GM10266 (cell line): ENCODE measurements at regions not wholly inside any gene's neighbourhood (a gene's known extent, or its start where the extent isn't known, plus 50 kb on each side); places are given as distances from the start of the nearest gene placed in this dataset.

Source experiments
- DNase-seq: peaks from one replicate; pipeline ENCODE4 v3.0.0; 2012; ENCODE audit errors: extremely low spot score
- TF ChIP-seq, protein P1 (sequence below): IDR thresholded peaks from 2 replicates; pipeline ENCODE4 v1.5.1; 2012; ENCODE audit warnings: mild to moderate bottlenecking, low read depth; ENCODE audit not compliant: control insufficient read depth, insufficient read depth; ENCODE audit errors: missing control alignments

DNA sequence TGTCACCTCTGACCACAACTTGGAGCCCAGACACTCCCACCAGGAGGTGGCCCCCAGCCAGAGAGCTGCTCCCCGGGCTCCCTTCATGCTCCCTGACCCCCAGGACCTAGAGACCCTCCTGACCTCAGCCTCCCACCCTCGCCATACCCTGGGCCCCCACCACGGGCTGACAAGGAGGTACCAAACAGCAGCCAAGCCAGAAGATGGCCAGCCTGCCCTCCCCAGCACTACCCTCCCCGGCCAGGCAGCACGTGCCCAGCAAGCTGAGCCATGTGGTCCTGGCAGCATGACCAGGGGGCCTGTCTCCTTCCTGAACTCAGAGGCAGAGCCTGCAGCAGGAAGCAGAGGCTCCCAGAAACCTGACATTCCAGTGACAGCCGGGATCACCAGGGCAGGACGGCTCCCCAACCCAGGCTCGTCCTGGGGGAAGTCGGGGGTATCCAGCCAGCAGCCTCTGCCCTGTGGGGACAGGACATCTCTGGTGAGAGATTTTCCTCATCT lies 69.4 kb upstream of the GPC1 start:
- DNase-seq = no peak

DNA sequence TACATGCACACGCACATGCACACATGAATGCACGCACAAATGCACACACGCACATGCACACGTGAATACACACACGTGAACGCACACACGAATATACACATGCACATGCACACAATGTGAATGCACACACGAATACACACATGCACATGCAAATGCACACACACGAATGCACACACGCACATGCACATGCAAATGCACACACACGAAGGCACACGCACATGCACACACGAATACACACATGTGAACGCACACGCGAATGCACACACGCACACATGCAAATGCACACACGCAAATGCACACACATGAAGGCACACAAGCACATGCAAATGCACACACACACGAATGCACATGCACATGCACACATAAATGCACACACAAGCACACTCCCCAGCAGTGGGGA lies 68.6 kb upstream of the GPC1 start:
- TF ChIP-seq, protein P1, sequence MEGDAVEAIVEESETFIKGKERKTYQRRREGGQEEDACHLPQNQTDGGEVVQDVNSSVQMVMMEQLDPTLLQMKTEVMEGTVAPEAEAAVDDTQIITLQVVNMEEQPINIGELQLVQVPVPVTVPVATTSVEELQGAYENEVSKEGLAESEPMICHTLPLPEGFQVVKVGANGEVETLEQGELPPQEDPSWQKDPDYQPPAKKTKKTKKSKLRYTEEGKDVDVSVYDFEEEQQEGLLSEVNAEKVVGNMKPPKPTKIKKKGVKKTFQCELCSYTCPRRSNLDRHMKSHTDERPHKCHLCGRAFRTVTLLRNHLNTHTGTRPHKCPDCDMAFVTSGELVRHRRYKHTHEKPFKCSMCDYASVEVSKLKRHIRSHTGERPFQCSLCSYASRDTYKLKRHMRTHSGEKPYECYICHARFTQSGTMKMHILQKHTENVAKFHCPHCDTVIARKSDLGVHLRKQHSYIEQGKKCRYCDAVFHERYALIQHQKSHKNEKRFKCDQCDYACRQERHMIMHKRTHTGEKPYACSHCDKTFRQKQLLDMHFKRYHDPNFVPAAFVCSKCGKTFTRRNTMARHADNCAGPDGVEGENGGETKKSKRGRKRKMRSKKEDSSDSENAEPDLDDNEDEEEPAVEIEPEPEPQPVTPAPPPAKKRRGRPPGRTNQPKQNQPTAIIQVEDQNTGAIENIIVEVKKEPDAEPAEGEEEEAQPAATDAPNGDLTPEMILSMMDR = no peak
- no peak for DNase-seq

More for the DNA sequence above, 69.4 kb upstream of the GPC1 start:
- TF ChIP-seq, protein P1 = no peak

DNA sequence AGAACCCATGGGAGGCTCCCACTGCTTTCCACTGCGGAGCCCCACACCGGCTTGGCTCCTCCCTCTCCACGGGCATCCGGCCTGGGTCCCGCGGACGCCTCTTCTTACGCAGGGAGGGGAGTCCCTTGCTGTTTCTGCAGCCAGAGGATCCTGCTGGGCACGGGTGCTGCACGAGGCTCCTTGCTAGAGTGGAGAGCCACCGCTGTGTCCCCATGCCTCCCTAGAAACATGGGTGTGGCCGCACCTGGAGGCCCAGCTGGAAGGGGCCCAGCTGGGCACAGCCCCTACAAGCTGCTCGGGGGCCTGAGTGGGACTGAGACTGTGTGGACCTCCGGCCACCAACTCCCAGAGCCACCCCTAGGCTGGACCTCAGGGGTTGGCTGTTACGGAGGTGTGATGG lies 67.7 kb upstream of the GPC1 start:
- TF ChIP-seq, protein P1 = no peak
- DNase-seq = no peak

DNA sequence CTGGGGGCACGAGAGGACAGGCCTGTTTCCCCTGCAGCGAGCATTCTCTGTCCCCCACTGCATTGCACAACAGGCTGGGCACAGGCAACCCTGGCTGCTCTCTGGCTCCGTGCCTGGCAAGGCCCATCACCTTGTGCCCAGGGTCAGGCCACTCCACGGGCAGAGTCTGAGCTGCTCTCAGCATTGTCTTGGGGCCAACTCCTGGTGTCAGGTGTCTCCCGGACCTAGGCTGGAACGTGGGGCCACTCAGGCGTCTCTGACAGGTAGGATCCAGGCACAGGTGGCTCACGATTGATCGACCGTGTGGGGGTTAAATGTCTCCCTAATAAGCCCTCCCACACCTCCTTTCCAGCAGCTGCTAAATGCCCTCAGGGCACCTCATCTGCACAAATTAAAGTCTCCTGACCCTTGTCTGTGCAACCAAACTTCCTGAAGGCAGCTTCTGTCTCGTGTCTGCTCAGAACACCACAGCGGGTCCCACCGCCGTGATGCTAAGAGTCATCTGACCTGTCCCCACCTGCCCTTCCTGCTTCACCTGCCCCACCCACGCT lies 66.6 kb upstream of the GPC1 start:
- TF ChIP-seq, protein P1 = no peak
- DNase-seq = no peak

DNA sequence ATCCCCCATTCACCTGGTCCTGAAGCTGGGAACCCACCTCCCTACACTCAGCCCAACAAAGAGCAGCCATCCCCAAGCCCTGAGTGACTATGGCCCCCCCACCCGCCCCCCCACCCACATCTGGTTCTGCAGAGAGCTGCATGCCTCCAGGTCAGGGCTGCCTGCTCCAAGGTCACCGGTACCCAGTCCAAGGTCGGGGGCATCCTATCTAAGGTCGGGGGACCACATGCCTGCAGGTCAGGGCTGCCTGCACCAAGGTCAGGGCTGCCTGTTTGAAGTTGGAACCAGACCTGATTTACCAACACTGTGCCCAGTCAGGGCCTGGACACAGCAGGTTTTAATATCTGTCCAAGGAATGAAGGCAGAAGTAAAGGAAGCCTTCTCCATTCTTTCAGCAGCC lies 66.1 kb upstream of the GPC1 start:
- TF ChIP-seq, protein P1 = no peak
- DNase-seq = no peak

DNA sequence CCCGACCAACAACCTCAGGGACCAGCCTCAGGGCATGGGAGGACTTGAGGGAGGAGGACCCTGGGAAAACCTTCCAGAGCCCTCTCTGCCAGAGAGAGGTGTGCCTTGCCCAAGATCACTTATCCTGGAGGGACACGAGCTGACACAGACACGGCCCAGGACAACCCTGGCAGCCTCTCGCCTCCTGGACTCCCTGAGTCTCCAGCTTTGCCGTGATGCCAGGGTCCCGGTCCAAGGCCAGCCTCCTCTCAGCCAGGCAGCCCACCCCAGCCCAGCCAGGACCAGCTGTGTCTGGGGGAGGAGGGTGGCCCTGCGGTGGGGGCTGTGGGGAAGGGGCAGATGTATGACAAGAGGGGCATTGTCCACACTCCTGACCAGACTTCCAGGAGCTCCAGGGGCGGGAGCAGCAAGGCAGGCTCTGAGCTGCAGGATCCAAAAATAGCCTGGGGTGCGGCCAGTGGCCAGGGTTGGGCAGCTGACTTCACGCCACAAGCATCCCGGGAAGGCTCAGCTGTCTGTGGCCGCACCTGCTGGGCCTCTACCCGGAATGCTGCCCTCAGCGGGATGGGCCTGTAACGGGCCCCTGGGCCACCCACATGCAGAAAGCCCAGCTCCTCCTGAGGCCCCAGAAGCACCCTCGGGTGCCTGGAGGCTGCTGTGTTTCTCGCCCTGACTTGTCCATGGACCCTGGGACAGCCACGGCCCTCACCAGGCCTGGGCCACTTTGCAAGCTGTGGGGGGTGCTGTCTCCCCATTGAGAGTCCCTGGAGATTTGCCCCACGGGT lies 65.5 kb upstream of the GPC1 start:
- DNase-seq = no peak
- TF ChIP-seq, protein P1 = no peak
